Left colon (tissue), 2 donors: ENCODE measurements at regions not wholly inside any gene's neighbourhood (a gene's known extent, or its start where the extent isn't known, plus 50 kb on each side); places are given as distances from the start of the nearest gene placed in this dataset.
"Not testable (repeated sequence)": the region's sequence is repeated elsewhere in the genome, so short reads cannot be mapped to it uniquely, and the experiment has no call there.

Experiments
- ATAC-seq: fragments of 200-7000 bp; cut with Tn5 transposase; one replicate; pipeline ENCODE4 v1.9.1; 2020; ENCODE audit warnings: mild to moderate bottlenecking, moderate library complexity
- DNase-seq, 2 donors: peaks; one replicate each; pipeline ENCODE4 v3.0.0-alpha.2; 2020
- intact Hi-C, 2 donors: fragments of 100-400 bp; cut with DNase I in 1 of 2; cut with micrococcal nuclease in 1 of 2; formaldehyde crosslinking; loops; one replicate each; pipeline versions ENCODE4 v1.11.2 to v1.14.0; 2022; cut with DNase I, micrococcal nuclease
- donor health status: DM: no; HTN: no; CAD: no.
- donor health status: DM: yes; HTN: yes; CAD: no.

DNA sequence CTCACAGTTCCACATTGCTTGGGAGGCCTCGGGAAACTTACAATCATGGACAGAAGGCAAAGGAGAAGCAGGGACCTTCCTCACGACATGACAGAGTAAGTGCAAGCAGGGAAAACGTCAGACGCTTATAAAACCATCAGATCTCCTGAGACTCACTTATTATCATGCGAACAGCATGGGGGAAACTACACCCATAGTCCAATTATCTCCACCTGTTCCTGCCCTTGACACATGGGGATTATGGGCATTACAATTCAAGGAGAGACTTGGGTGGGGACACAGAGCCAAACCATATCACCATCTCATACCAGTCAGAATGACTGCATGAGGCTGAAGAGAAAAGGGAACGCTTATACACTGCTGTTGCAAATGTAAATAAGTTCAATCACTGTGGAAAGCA, 1066.9 kb upstream of the PCDH7 start:
- ATAC-seq (no peak), DNase-seq (no peak)
- intact Hi-C loops = no loop called here

- intact Hi-C loops = no loop called here
- no peak for ATAC-seq
- DNase-seq = no peak
Measured at GRCh38 chr4:29680644-29681043, 1039.5 kb upstream of the PCDH7 start.

DNA sequence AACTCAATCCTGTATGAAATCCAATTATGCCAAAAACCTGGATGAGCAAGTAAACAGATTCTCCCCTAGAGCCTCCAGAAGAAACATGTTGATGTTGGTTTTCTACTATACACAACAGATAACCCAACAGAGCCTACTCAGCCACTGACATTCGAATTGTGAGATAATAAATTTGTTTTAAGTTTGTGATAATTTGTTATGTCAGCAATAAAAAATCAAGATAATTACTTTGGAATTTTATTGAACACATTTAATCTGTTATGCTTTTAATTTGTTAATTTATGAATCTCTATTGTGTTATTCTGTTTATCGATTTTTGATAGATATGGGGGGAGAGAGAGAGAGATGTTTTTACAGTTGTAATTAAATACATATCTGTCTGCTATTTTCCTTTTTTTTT, 1016.1 kb upstream of the PCDH7 start:
- ATAC-seq = no peak
- intact Hi-C loops = no loop called here
- DNase-seq = no peak

DNA sequence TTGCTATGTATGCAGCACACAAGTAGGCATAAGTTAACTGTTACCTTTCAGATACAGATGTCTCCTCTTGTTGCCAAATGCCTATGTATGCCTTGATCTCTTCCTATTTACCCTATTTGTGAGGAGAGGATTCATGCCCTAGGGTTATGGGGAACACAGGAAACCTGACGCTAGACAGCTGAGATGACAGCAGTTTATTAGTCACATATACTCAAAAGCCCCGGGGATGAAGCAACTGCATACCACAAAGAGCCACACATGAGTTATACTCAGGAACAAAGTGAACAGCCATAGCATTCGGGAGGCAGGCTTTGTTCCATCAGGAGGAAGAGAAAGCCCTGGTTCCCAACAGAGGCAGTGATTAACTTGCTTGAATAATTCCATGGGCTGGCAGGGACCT, 1011.7 kb upstream of the PCDH7 start:
- intact Hi-C loops = no loop called here
- ATAC-seq (no peak), DNase-seq (no peak)

DNA sequence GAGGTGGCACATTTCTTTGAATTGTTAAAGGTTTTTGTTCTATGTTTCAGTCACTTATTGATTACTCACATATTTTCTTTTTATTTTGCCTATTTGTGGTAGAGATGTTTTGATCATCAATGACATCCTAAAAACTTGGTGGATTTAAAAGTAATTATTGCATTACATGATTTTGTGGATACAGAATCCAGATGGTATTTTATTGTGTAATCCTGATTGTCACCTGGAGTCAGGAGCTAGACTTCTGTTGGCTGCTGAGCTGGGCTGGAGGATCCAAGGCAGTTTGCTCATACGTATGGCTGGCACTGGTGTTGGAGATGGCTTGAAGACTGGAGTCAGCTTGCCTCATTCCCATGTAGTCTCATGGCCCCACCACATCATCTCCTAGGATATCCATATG, 1009.6 kb upstream of the PCDH7 start:
- DNase-seq (no peak), ATAC-seq (no peak)
- intact Hi-C loops = no loop called here

GRCh38 chr4:29711226-29711625, 1008.9 kb upstream of the PCDH7 start:
- ATAC-seq (no peak), DNase-seq (no peak)
- intact Hi-C loops = no loop called here

DNA sequence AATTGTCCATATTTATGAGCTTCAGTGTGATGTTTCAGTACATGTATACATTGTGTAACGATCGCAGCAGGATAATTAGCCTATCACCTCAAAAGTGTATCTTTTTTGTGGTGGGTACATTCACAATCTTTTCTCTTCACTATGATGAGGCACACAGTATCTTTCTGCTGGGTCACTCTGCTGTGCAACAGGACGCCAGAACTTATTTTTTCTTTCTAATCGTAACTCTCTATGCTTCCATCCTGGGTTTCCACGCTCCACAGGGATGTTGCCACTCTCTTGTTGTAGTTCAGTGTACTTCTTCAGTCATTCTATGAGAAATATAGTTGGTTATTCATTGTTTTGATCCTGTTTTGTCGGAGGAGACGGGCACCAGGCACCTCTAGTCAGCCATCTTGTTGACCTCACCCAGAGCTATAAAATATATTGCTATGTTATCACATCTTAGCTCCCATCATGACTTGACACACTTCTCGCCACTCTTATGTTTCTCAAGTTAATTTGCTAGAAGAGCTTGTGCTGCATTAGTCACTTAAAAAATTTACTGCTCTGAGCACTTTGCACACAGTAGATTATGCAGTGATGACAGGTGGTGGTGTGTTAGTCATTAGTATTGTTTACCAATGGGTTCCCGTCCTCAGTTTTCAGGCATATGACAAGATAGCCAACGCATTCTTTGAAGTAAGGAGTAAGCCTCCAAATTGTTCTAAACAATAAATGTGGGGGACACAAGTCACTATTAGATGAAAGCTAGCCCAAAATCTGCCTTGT, 1002.7 kb upstream of the PCDH7 start:
- intact Hi-C loops = no loop called here
- no peak for ATAC-seq
- no peak for DNase-seq

DNA sequence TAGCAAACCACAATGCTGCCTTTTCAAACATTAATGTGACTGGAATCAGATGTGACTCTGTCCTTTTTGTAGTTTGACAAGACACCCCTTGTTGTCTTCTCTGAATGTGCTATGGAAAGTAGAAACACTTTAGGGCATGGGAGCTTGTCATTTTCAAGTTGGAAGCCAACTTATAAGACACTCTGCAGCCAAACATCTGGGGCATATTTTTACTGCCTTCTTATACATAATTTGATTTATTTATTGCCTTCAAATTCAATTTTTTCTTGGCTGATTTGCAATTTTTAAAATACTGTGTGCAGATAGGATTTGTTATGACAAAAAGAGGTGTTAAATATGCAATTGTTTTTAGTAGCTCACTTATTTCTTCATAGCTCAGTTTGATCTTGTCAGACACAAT, 1002.0 kb upstream of the PCDH7 start:
- DNase-seq = no peak
- intact Hi-C loops = no loop called here
- ATAC-seq = no peak

DNA sequence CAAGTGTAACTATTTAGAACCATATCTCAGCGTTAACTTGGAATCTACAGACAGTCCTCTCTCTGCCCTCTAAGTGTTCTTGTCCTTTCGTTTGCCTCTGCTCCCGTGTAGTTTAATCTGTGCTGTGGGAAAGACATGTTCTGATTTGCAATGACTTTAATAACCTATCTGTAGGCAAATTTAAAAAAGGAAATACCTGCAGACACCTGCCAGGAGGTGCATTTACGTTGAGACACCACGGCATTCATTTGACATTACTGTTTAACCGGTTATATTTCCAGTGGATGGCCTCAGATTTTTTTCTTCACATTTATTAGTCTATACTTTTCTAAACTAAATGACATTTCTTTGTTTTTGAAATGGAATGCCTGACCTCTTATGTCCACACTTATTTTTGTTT, 997.9 kb upstream of the PCDH7 start:
- no peak for ATAC-seq
- no peak for DNase-seq
- intact Hi-C loops = no loop called here

- no peak for DNase-seq
- no peak for ATAC-seq
- intact Hi-C loops = no loop called here
Measured at GRCh38 chr4:29726938-29727337, 993.2 kb upstream of the PCDH7 start.

DNA sequence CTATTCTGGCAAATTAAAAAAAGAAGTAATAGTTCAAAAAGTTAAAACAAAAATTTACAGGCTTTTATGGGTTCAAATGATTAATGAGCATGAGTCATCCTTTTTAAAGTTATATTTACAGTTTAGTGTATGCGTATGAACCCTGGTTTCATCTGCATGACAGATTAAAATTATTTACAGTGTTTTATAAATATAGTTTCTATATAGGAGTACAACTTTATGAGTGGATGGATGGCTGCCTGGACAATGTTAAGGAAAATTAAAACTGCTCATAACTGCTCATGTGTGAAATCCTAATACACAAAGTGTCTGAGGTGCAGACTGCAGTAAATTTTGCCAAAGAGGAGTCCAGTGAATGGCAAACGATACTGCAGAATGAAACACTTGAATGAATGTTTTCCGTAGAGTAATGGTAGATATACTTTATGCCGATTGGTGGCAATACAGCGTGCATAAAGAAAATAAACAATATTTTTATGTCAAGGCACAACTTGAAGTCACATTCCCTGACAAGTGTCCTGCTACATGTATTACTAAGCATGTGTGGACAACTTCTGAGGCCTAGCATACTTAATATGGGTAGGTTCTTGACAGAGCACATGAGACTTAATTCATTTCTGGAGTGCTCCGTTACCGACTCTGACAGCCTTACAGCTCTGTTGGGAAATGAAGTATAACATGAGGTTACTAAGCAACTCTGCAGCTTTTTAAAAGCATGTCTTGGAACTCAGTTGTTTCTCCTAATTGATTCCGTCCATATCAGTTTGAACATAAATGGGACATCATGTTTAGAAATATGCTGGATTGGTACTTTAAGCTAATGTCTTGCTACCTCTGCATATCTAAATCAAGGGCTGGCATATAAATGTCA, 985.6 kb upstream of the PCDH7 start:
- intact Hi-C loops = no loop called here
- DNase-seq (no peak), ATAC-seq (no peak)

DNA sequence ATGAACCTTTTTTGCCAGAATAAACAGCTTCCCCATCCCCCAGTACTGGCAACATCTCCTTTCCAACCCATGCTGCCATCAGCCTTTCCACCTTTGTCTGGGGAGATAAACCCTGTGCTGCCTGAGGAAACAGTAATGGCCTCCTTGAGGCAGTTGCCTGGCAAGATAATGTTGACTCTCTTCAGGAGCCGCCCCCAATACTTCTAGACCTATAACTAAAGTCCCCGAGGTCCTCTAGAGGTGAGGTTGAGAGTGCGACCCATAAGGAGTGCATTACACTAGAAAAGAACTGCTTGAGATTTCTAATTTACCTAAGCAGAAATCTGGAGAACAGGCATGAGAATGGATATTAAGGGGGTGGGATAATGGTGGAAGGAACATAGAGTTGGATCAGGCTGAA, 963.2 kb upstream of the PCDH7 start:
- ATAC-seq = no peak
- intact Hi-C loops = no loop called here
- no peak for DNase-seq

- no peak for ATAC-seq
- DNase-seq = no peak
- intact Hi-C loops = no loop called here
Measured at GRCh38 chr4:29762151-29762550, 958.0 kb upstream of the PCDH7 start.

- intact Hi-C loops = no loop called here
- ATAC-seq (no peak), DNase-seq (no peak)
Measured at GRCh38 chr4:29770627-29771026, 949.5 kb upstream of the PCDH7 start.

- DNase-seq, ATAC-seq, intact Hi-C loops: not testable (repeated sequence)
Measured at GRCh38 chr4:29788123-29788522, 932.0 kb upstream of the PCDH7 start.

GRCh38 chr4:29805245-29805644, 914.9 kb upstream of the PCDH7 start:
- intact Hi-C loops = no loop called here
- no peak for ATAC-seq
- DNase-seq = no peak

DNA sequence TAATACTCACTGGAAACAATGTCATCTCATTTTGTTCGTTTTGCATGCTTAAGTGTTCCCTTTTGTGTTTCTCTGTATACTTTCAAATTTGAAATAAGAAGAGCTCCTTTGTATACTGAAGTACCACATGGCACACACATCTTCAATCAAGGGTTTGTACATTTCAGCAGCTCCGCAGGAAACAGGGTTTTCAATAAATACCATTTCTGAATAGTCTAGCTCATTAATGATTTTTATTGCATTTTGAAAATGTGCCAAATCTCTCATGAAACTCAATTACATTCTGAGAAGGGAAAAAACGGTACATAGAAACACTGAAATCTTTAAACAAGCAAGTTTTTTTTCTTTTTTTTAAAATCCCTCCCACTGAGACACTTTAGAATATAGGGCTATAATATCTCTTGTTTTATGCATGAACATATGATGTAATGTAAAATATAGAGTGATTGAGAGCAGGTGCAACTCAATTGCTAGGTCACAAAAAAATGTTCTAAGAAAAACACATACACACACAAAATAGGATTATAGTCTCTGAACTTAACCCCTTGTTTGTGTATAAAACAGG, 914.2 kb upstream of the PCDH7 start:
- DNase-seq = no peak
- no peak for ATAC-seq
- intact Hi-C loops = no loop called here

GRCh38 chr4:29817961-29818360, 902.2 kb upstream of the PCDH7 start:
- DNase-seq = no peak
- no peak for ATAC-seq
- intact Hi-C loops = no loop called here

DNA sequence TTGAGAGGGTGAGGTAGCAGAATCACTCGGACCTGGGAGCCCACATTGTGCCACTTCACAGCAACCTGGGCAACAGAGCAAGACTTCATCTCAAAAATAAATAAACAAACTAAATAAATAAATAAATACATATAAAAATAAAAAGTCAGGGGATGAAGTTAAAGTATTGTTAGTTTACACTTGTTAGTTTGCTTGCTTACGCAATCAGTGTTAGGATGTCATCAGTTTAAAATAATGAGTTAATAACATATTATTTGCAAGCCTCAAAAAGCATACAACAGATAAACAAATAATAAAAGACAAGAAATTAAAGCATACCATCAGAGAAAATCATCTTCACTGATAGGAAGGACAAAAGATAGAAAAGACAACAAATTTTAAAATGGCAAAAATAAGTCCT, 891.1 kb upstream of the PCDH7 start:
- intact Hi-C loops = no loop called here
- DNase-seq (no peak), ATAC-seq (no peak)

DNA sequence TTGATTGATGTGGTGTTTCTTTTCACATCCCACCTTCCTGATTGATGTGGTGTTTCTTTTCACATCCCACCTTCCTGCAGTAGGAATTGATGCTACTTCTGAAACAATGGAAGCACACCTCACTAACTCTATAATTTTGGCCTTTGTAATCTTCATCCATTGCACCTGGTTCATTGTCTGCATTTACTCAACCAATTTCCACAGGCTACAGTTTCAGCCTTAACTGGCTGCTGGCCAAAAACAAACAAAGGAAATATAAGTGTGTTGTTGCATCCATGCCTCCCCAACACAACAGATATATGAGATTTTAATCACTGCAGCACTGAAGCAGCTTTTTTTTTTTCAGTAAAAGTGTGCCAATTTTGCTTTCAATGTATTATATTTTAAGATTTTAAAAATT, 867.6 kb upstream of the PCDH7 start:
- ATAC-seq (no peak), DNase-seq (no peak)
- intact Hi-C loops = no loop called here
